Lung (tissue), 11 donors: ENCODE measurements at regions not wholly inside any gene's neighbourhood (a gene's known extent, or its start where the extent isn't known, plus 50 kb on each side); places are given as distances from the start of the nearest gene placed in this dataset.
A peak's percentile ranks its signal among the peaks of the same experiment; 100 is the strongest.

Source experiments
- ATAC-seq: fragments of 200-7000 bp; cut with Tn5 transposase; one replicate; pipeline ENCODE4 v1.9.1; 2020; ENCODE audit warnings: moderate number of reproducible peaks; ENCODE audit not compliant: insufficient read depth, low FRiP score
- DNase-seq, 3 donors: peaks; one replicate each; pipeline ENCODE4 v3.0.0-alpha.2; 2013 to 2017
- H3K27ac ChIP-seq, 2 donors: one replicate each; pipeline ENCODE4 v1.5.1; 2013; ENCODE audit warnings: mild to moderate bottlenecking in 2 of 2, moderate library complexity in 2 of 2, control low read depth in 1 of 2, inconsistent platforms in 1 of 2, low read depth in 1 of 2, low read length in 1 of 2
- H3K27me3 ChIP-seq, 3 donors: one replicate each; pipeline ENCODE4 v1.5.1; 2013; ENCODE audit warnings: low read length in 2 of 3; ENCODE audit not compliant: control insufficient read depth in 3 of 3, insufficient read depth in 3 of 3
- H3K36me3 ChIP-seq, 4 donors: one replicate each; pipeline ENCODE4 v1.5.1; 2013; ENCODE audit warnings: low read length in 4 of 4, mild to moderate bottlenecking in 1 of 4, moderate library complexity in 1 of 4; ENCODE audit not compliant: control insufficient read depth in 4 of 4, insufficient read depth in 4 of 4
- H3K4me1 ChIP-seq, 5 donors: one replicate each; pipeline ENCODE4 v1.5.1; 2013; ENCODE audit warnings: low read length in 5 of 5, mild to moderate bottlenecking in 2 of 5, moderate library complexity in 1 of 5; ENCODE audit not compliant: control insufficient read depth in 5 of 5, insufficient read depth in 5 of 5
- H3K4me3 ChIP-seq: one replicate; pipeline ENCODE4 v1.5.1; 2013; ENCODE audit warnings: mild to moderate bottlenecking, control low read depth, moderate library complexity
- H3K9ac ChIP-seq, 2 donors: one replicate each; pipeline ENCODE4 v1.5.1; 2013; ENCODE audit warnings: low read length in 2 of 2, control low read depth in 1 of 2; ENCODE audit not compliant: insufficient read depth in 1 of 2
- H3K9me3 ChIP-seq, 4 donors: one replicate each; pipeline ENCODE4 v1.5.1; 2013; ENCODE audit warnings: low read length in 3 of 4, mild to moderate bottlenecking in 1 of 4, moderate library complexity in 1 of 4; ENCODE audit not compliant: control insufficient read depth in 4 of 4, insufficient read depth in 3 of 4
- CTCF ChIP-seq: IDR thresholded peaks from 2 replicates; pipeline ENCODE4 v1.5.1; 2012; ENCODE audit warnings: mild to moderate bottlenecking; ENCODE audit errors: control extremely low read depth, extremely low read depth
- WGBS, 2 donors: extraction: QIAGEN DNeasy Blood & Tissue Kit; methylation state at CpG; one replicate each; pipeline ENCODE4 v1.1.7; 2013; 5-methylcytosine and 5-hydroxymethylcytosine counted together
- donor health status: control.
- donor health status: control.
- donor health status: Bipolar disorder and iron deficiency.
- donor health status: healthy.
- donor health status: DM: yes; HTN: yes; CAD: no.

- Histone ChIP-seq H3K36me3 (no peaks in the 10 kb centered on the region), H3K9ac (no peak overlapping the region), H3K4me1 (peaks cover 0 to 4% (median 0%) of the 10 kb centered on the region in 5 donors), H3K27me3 (no peaks in the 10 kb centered on the region), H3K4me3 (no peak overlapping the region), H3K27ac (no peak overlapping the region), H3K9me3 (peaks cover 0 to 1% (median 0%) of the 10 kb centered on the region in 4 donors)
- WGBS, 2 donors, result 44 to 63% methylated on average over 4 of the region's 4 CpGs
- no peak for DNase-seq
- TF ChIP-seq CTCF, result no peak
- ATAC-seq, result no peak
Measured at GRCh38 chr13:38630780-38631179, 56.1 kb upstream of the FREM2 start.

- no peak overlapping the region for H3K9ac ChIP-seq
- peaks cover 0 to 5% (median 2%) of the 10 kb centered on the region in 5 donors for H3K4me1 ChIP-seq
- no peak for DNase-seq
- no peaks in the 10 kb centered on the region for H3K27me3 ChIP-seq
- TF ChIP-seq CTCF, result no peak
- 75 to 83% methylated on average over 4 of the region's 4 CpGs for WGBS, 2 donors
- no peak overlapping the region for H3K4me3 ChIP-seq
- ATAC-seq, result no peak
- no peak overlapping the region for H3K27ac ChIP-seq
- H3K36me3 ChIP-seq, result no peaks in the 10 kb centered on the region
- no peaks in the 10 kb centered on the region for H3K9me3 ChIP-seq
Measured at GRCh38 chr13:38635030-38635429, 51.8 kb upstream of the FREM2 start.

- Histone ChIP-seq H3K4me1 (peaks cover 0 to 5% (median 0%) of the 10 kb centered on the region in 5 donors), H3K36me3 (no peaks in the 10 kb centered on the region), H3K9ac (no peak overlapping the region), H3K9me3 (no peaks in the 10 kb centered on the region), H3K4me3 (no peak overlapping the region), H3K27ac (no peak overlapping the region), H3K27me3 (no peaks in the 10 kb centered on the region)
- DNase-seq (no peak), ATAC-seq (no peak)
- WGBS, 2 donors, result 47 to 66% methylated on average over 3 of the region's 3 CpGs
- TF ChIP-seq CTCF, result no peak
Measured at GRCh38 chr13:38636073-38636472, 50.8 kb upstream of the FREM2 start.

GRCh38 chr13:38636761-38637160 is 50.1 kb upstream of the FREM2 start:
- no peak for TF ChIP-seq CTCF
- no peak for ATAC-seq
- Histone ChIP-seq H3K4me3 (no peak overlapping the region), H3K27ac (no peak overlapping the region), H3K4me1 (peaks cover 0 to 5% (median 0%) of the 10 kb centered on the region in 5 donors), H3K36me3 (no peaks in the 10 kb centered on the region), H3K9me3 (no peaks in the 10 kb centered on the region), H3K9ac (no peak overlapping the region), H3K27me3 (no peaks in the 10 kb centered on the region)
- WGBS, 2 donors, result 52 to 53% methylated on average over 2 of the region's 2 CpGs
- DNase-seq, result peak; percentile 51 to 89 (median 67)
